HG03378 (cell line): ENCODE measurements at regions not wholly inside any gene's neighbourhood (a gene's known extent, or its start where the extent isn't known, plus 50 kb on each side); places are given as distances from the start of the nearest gene placed in this dataset.
"Not testable (repeated sequence)": the region's sequence is repeated elsewhere in the genome, so short reads cannot be mapped to it uniquely, and the experiment has no call there.

Experiments
- ATAC-seq: cut with Tn5 transposase; IDR thresholded peaks from one replicate; pipeline ENCODE4 v1.9.1; 2021; ENCODE audit warnings: mild to moderate bottlenecking, moderate library complexity; ENCODE audit not compliant: unreplicated experiment

- not testable (repeated sequence) for ATAC-seq
Observed at GRCh38 chr6:26720663-26721218, 61.2 kb upstream of the ZNF322 start.

GRCh38 chr6:26730019-26730766 lies 70.6 kb upstream of the ZNF322 start:
- ATAC-seq: not testable (repeated sequence)

- not testable (repeated sequence) for ATAC-seq
Observed at GRCh38 chr6:26734776-26735472, 75.4 kb upstream of the ZNF322 start.

- no peak for ATAC-seq
Observed at GRCh38 chr6:26739811-26740210, 80.3 kb upstream of the ZNF322 start.

- ATAC-seq: no peak
Observed at GRCh38 chr6:26743157-26743821, 83.7 kb upstream of the ZNF322 start.

GRCh38 chr6:26743941-26744699 lies 84.6 kb upstream of the ZNF322 start:
- ATAC-seq: no peak

GRCh38 chr6:26744837-26745282 lies 85.3 kb upstream of the ZNF322 start:
- ATAC-seq: not testable (repeated sequence)

GRCh38 chr6:26745964-26746363 lies 86.4 kb upstream of the ZNF322 start:
- not testable (repeated sequence) for ATAC-seq

- ATAC-seq: not testable (repeated sequence)
Observed at GRCh38 chr6:26749126-26749758, 89.7 kb upstream of the ZNF322 start.

GRCh38 chr6:26749759-26750126 lies 90.2 kb upstream of the ZNF322 start:
- not testable (repeated sequence) for ATAC-seq

GRCh38 chr6:26754212-26754611 lies 94.7 kb upstream of the ZNF322 start:
- no peak for ATAC-seq

GRCh38 chr6:26754801-26755200 lies 95.3 kb upstream of the ZNF322 start:
- not testable (repeated sequence) for ATAC-seq

- not testable (repeated sequence) for ATAC-seq
Observed at GRCh38 chr6:26756067-26756805, 96.7 kb upstream of the ZNF322 start.

- ATAC-seq: not testable (repeated sequence)
Observed at GRCh38 chr6:26766203-26766902, 106.8 kb upstream of the ZNF322 start.

- ATAC-seq: not testable (repeated sequence)
Observed at GRCh38 chr6:26770941-26771666, 111.6 kb upstream of the ZNF322 start.

- not testable (repeated sequence) for ATAC-seq
Observed at GRCh38 chr6:26773414-26773813, 113.9 kb upstream of the ZNF322 start.

- ATAC-seq: not testable (repeated sequence)
Observed at GRCh38 chr6:26780563-26780962, 121.0 kb upstream of the ZNF322 start.
